ENCODE measurements at regions not wholly inside any gene's neighbourhood (a gene's known extent, or its start where the extent isn't known, plus 50 kb on each side); places are given as distances from the start of the nearest gene placed in this dataset.
A peak's percentile ranks its signal among the peaks of the same experiment; 100 is the strongest.

GRCh38 chr6:2378891-2379652 lies 133.7 kb upstream of the GMDS start:
- no peak for DNase-seq
- peaks cover 0 to 45% (median 7%) of the 10 kb centered on the region in 4 donors for H3K4me1 ChIP-seq
- H3K9me3 ChIP-seq, result no peaks in the 10 kb centered on the region
- no peak overlapping the region for H3K4me3 ChIP-seq
- TF ChIP-seq, protein P1, sequence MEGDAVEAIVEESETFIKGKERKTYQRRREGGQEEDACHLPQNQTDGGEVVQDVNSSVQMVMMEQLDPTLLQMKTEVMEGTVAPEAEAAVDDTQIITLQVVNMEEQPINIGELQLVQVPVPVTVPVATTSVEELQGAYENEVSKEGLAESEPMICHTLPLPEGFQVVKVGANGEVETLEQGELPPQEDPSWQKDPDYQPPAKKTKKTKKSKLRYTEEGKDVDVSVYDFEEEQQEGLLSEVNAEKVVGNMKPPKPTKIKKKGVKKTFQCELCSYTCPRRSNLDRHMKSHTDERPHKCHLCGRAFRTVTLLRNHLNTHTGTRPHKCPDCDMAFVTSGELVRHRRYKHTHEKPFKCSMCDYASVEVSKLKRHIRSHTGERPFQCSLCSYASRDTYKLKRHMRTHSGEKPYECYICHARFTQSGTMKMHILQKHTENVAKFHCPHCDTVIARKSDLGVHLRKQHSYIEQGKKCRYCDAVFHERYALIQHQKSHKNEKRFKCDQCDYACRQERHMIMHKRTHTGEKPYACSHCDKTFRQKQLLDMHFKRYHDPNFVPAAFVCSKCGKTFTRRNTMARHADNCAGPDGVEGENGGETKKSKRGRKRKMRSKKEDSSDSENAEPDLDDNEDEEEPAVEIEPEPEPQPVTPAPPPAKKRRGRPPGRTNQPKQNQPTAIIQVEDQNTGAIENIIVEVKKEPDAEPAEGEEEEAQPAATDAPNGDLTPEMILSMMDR (IDR thresholded peaks at IDR 0.05), result no peak
- no peak overlapping the region for H3K27ac ChIP-seq
- intact Hi-C loops (cut with DNase I; ENCODE audit: low total_unique reads), result no loop called here
- no peaks in the 10 kb centered on the region for H3K27me3 ChIP-seq
- H3K36me3 ChIP-seq, result no peaks in the 10 kb centered on the region

DNA sequence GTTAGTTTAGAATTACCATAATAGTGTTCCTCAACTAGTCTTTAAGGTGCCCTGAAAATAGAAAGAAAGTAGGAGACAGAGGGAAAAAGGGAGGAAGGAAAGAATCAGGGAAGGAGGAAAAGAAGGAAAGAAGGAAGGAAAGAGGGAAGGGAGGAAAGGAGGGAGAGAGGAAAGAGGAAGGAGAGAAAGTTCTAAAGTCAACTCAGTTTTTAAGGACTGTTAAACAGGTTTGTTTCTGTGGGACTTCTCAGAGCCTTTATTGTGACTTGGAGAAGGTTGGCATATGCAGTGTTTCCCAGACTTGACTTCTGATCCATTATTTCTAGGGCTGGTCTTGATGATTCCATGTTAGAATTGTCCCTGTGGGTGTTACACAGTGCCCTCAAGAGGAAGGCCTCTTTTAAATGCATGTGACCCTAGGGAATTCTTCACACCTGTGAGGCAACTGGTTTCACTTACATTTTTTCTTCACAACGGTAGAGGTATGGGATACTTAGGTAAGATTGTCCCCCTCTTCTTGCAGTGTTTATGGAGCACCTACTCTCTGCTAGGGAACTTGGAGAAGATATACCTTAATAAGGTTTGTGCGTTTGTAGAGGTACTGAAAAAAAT lies 132.7 kb upstream of the GMDS start:
- TF ChIP-seq, protein P1 (IDR thresholded peaks at IDR 0.05), result no peak
- H3K36me3 ChIP-seq, result no peaks in the 10 kb centered on the region
- no peaks in the 10 kb centered on the region for H3K27me3 ChIP-seq
- peaks cover 0 to 41% (median 7%) of the 10 kb centered on the region in 4 donors for H3K4me1 ChIP-seq
- no peak for DNase-seq
- no peaks in the 10 kb centered on the region for H3K9me3 ChIP-seq
- intact Hi-C loops (cut with DNase I; ENCODE audit: low total_unique reads), result no loop called here
- no peak overlapping the region for H3K4me3 ChIP-seq
- H3K27ac ChIP-seq, result peak overlapping the region; percentile 58

DNA sequence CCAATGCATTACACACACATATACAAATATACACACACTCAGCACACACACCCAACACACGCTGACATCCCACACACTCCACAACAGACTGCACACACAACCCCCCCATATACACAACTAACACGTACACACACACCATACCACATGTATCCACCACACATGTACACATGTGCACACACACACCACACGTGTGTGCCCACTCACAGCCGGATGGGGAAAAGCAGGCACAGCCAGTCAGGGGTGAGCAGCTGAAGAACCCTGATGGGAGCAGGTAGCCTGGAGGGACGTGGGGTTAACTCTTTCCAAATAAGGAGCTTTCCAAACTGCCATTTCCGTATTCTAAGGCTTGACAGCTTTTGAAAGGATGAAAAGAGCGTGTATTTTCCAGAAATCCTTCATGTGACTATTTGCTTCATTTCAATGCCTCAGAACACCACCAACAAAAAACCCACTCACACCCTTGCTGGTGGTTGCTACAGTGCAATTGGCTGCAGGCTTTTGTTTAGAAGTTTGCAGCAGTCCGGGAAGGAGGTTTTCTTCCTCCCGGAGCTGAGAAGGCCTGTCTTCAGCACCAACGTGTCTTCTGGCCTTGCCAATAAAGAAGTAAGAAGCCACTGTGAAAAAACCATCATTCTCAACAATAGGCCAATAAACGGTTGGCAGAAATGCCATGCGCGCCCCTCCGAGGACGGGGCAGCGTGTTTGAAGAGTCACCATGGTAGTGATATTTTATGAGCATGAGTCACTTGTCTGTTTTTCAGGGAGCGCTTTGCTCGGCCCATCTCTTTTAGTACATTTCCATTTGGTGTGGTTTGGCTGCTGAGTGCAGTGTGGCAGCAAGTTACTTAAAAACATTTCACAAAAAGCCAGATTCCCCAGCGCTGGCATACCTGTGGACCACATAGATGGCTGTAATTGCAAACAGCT lies 131.3 kb upstream of the GMDS start:
- Histone ChIP-seq H3K36me3 (no peaks in the 10 kb centered on the region), H3K4me1 (peaks cover 0 to 28% (median 7%) of the 10 kb centered on the region in 4 donors), H3K9me3 (no peaks in the 10 kb centered on the region), H3K27me3 (no peaks in the 10 kb centered on the region), H3K4me3 (peak overlapping the region; percentile 19 to 20), H3K27ac (peak overlapping the region; percentile 58)
- DNase-seq, result peak; percentile 22 to 73
- intact Hi-C loops (cut with DNase I; ENCODE audit: low total_unique reads), result no loop called here
- TF ChIP-seq, protein P1 (IDR thresholded peaks at IDR 0.05), result no peak

- H3K4me1 ChIP-seq, result peaks cover 0 to 23% (median 7%) of the 10 kb centered on the region in 4 donors
- intact Hi-C loops (cut with DNase I; ENCODE audit: low total_unique reads), result no loop called here
- no peak for DNase-seq
- H3K27ac ChIP-seq, result no peak overlapping the region
- no peaks in the 10 kb centered on the region for H3K36me3 ChIP-seq
- H3K4me3 ChIP-seq, result no peak overlapping the region
- H3K9me3 ChIP-seq, result no peaks in the 10 kb centered on the region
- TF ChIP-seq, protein P1 (IDR thresholded peaks at IDR 0.05), result no peak
- no peaks in the 10 kb centered on the region for H3K27me3 ChIP-seq
Measured at GRCh38 chr6:2375443-2375842, 130.0 kb upstream of the GMDS start.

DNA sequence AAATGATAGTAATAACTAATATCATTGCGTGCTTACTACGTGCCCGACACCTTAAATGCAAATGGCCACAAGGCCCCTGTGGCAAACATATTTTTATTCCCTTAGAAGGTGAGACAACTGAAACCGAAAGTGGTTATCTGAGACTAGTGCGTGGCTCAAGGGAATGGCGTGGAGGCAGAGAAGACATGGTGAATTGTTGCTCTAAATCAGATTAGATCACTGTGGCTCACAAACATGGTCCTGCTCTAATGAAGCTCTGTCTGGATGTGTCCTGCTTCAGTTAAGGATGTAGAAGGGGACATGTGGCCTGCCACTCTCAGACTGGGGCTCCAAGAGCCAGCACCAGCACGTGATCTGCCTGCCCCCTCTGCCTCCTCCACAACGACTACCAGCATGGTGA lies 124.2 kb upstream of the GMDS start:
- H3K4me1 ChIP-seq, result no peaks in the 10 kb centered on the region
- H3K27me3 ChIP-seq, result no peaks in the 10 kb centered on the region
- no peaks in the 10 kb centered on the region for H3K9me3 ChIP-seq
- intact Hi-C loops (cut with DNase I; ENCODE audit: low total_unique reads), result no loop called here
- H3K27ac ChIP-seq, result no peak overlapping the region
- H3K36me3 ChIP-seq, result no peaks in the 10 kb centered on the region
- H3K4me3 ChIP-seq, result no peak overlapping the region
- no peak for DNase-seq
- TF ChIP-seq, protein P1 (IDR thresholded peaks at IDR 0.05), result no peak
